Activated CD8-positive, alpha-beta memory T cell treated with anti-CD3 and anti-CD28 coated beads, Interleukin-2, amount 10 ng/mL, durations not matched to agents 7 days and 5 days (primary cell): ENCODE measurements at regions not wholly inside any gene's neighbourhood (a gene's known extent, or its start where the extent isn't known, plus 50 kb on each side); places are given as distances from the start of the nearest gene placed in this dataset.

Experiments used
- ATAC-seq: fragments of 150-1000 bp; cut with Tn5 transposase; one replicate; pipeline ENCODE4 v1.10.0; 2021; ENCODE audit warnings: moderate library complexity
- CTCF ChIA-PET: fragments of 350-600 bp; sonication (Branson Sonifier 250); formaldehyde crosslinking; loops from one replicate; lab custom pipeline; 2021; ENCODE audit warnings: antibody characterized with exemption; lab: Charles Lee
- DNase-seq: peaks from one replicate; pipeline ENCODE4 v3.0.0-alpha.2; 2020
- H3K27ac Mint-ChIP-seq: one replicate; pipeline ENCODE4 v1.8.0; 2021; ENCODE audit warnings: mild to moderate bottlenecking, mixed read lengths
- H3K27me3 Mint-ChIP-seq: one replicate; pipeline ENCODE4 v1.8.0; 2021; ENCODE audit warnings: mixed read lengths
- H3K36me3 Mint-ChIP-seq: one replicate; pipeline ENCODE4 v1.8.0; 2021; ENCODE audit warnings: mild to moderate bottlenecking, mixed read lengths
- H3K4me1 Mint-ChIP-seq: one replicate; pipeline ENCODE4 v1.8.0; 2021; ENCODE audit warnings: mixed read lengths
- H3K4me3 Mint-ChIP-seq: one replicate; pipeline ENCODE4 v1.8.0; 2021; ENCODE audit warnings: mild to moderate bottlenecking, moderate library complexity, mixed read lengths
- H3K9me3 Mint-ChIP-seq: one replicate; pipeline ENCODE4 v1.8.0; 2022; ENCODE audit warnings: low read depth, mixed read lengths

DNA sequence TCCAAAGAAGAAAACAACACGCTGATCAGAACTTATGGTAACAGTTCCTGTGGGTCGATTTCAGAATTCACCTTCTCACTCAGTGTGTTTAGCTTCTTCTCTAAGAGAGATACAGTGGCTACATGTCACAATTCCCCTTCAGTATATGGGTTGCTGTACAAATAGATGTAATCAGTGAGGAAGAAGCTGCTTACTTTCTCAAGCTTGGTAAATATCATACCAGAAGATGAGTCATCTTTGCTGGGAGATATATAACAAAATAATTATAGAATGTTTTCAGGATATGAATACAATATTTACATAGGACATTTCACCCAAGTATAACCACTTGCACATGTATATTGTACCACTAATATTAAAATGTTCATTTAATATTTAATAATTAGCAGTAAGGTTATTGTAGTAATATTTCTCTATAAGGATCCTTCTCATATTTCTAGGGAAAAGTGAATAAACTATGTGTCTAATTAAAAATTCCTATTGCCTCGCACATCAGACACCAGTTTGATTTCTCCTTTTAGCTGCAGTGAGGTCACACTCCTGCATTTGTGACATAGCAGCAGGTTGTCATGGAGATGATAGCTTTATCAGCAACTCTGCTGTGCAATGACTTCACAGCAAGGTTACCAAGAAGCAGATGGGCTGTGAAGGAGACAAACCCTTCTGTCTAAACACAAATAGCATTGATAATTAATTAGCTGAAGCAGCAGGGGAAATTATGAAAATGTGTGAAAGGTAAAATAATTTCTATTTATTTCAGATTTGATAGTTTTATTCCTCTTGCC lies 211.4 kb downstream of the TUSC7 start:
- Mint-ChIP-seq H3K4me3 (no peak overlapping the region), H3K36me3 (no peaks in the 10 kb centered on the region), H3K27me3 (no peaks in the 10 kb centered on the region), H3K9me3 (peaks cover 2% of the 10 kb centered on the region), H3K4me1 (no peaks in the 10 kb centered on the region), H3K27ac (no peak overlapping the region)
- CTCF ChIA-PET: no interaction called here
- DNase-seq: no peak
- no peak for ATAC-seq

DNA sequence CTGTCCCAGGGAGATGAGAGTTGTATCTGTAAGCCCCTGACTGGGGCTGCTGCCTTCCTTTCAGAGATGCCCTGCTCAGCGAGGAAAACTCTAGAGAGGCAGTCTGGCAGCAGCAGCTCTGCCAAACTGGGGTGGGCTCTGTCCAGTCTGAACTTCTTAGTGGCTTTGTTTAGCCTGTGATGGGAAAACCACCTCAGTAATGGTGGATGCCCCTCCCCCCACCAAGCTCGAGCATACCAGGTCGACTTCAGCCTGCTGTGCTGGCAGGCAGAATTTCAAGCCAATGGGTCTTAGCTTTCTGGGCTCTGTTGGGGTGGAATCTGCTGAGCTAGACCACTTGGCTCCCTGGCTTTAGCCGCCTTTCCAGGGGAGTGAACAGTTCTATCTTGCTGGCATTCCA lies 218.3 kb downstream of the TUSC7 start:
- H3K4me1 Mint-ChIP-seq: no peaks in the 10 kb centered on the region
- H3K27ac Mint-ChIP-seq: no peak overlapping the region
- no peaks in the 10 kb centered on the region for H3K27me3 Mint-ChIP-seq
- no peak overlapping the region for H3K4me3 Mint-ChIP-seq
- H3K9me3 Mint-ChIP-seq: no peaks in the 10 kb centered on the region
- DNase-seq (no peak), ATAC-seq (no peak)
- CTCF ChIA-PET: no interaction called here
- H3K36me3 Mint-ChIP-seq: no peaks in the 10 kb centered on the region

DNA sequence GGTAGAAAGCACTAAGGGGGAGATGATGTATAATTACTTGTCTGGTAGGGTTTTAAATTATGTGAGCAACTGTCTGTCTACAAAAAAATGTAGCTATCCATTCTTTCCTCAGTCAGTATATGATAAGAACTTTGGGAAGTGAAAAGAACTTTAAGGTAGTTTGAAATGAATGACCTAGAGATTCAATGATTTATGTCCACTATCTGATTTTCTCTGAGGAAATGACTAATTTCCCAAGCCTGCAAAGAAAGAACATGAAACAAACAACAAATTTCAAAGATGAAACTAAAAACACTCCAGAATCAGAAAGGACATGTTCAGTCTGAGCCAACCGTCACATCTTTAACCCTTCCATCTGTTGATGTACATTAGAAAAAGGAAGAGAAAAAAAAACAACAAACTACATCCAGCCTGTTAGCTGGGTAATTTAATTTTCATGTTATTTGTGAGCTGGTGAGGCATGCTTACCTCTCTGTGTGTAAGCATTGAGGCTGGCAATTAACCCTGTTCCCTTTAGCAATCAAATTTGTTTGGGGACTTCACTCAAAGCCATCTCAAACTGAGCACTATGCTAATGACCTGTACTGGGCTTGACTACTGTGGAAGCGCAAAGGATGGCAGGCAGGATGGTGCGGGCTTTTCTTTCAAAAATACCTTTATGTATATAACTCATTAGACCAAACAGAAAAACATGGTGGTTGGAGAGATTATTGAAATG lies 220.1 kb downstream of the TUSC7 start:
- no peak for ATAC-seq
- no peak overlapping the region for H3K4me3 Mint-ChIP-seq
- no peak overlapping the region for H3K27ac Mint-ChIP-seq
- no peaks in the 10 kb centered on the region for H3K9me3 Mint-ChIP-seq
- H3K36me3 Mint-ChIP-seq: no peaks in the 10 kb centered on the region
- DNase-seq: no peak
- no peaks in the 10 kb centered on the region for H3K27me3 Mint-ChIP-seq
- no peaks in the 10 kb centered on the region for H3K4me1 Mint-ChIP-seq
- CTCF ChIA-PET: interaction anchor here (0.6 kb wide), 1 partner anchor 10 kb away, joined by 3 read pairs; no protein-coding TSS in a partner anchor

DNA sequence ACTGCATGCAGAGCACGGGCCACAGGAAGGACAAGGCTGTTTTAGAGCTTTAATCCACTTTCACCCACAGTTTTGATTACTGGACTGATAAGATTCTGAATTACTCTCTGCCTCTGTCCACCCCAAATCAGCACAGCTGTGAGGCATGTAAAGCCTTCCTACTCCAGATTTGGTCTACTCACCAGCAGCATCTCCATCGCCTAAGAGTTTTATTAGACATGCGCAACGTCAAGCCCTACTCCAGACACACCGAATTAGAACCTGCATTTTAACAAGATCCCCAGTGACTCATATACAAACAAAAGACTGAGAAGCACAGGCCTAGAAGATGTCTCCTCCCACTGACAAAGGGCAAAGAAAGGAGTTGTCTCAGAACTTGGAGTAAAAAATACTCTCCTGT lies 221.2 kb downstream of the TUSC7 start:
- Mint-ChIP-seq H3K4me3 (no peak overlapping the region), H3K9me3 (peaks cover 2% of the 10 kb centered on the region), H3K4me1 (no peaks in the 10 kb centered on the region), H3K27me3 (no peaks in the 10 kb centered on the region), H3K36me3 (no peaks in the 10 kb centered on the region), H3K27ac (no peak overlapping the region)
- no peak for DNase-seq
- CTCF ChIA-PET: no interaction called here
- ATAC-seq: no peak

DNA sequence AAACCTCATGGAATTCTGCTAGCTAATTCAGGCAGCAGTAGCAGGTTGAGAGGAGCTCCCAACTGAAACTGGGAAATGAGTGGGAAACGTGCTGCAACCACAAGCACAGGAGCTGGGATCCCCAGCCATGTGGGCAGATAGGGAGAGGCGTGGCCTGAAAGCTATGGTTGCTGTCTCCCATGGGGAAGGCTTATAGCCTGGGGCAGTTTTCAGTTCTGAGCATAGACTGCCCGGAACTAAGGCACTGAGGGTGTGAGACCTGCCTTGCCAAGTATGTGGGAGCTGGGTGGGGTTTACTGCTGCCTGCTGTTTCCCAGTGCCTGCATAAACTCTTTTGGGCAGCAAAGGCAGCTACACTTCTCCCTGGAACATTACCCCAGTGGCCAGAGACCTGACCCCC lies 229.5 kb downstream of the TUSC7 start:
- Mint-ChIP-seq H3K4me3 (no peak overlapping the region), H3K27ac (no peak overlapping the region), H3K36me3 (no peaks in the 10 kb centered on the region), H3K9me3 (peaks cover 4% of the 10 kb centered on the region), H3K27me3 (no peaks in the 10 kb centered on the region), H3K4me1 (no peaks in the 10 kb centered on the region)
- ATAC-seq: no peak
- DNase-seq: no peak
- CTCF ChIA-PET: interaction anchor here (0.7 kb wide), 1 partner anchor 9 kb away, joined by 3 read pairs; no protein-coding TSS in a partner anchor

DNA sequence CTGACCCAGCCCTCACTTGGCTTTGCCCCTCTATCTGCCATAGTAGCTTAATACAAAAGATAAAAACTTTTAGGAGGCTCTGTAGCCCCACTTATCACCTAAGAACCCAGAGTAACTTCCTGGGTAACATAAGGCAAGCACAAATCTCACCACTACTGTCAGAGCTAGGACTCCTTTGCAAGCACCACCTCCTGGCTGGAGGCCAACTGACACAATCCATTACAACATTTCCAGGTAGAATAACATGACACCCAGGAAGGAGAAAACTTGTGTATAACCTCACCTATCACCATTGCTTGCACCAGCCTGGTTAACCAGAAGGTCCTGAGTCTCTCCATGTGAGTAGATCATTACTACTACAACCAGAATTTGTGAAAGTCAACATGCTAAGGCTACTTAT lies 230.0 kb downstream of the TUSC7 start:
- CTCF ChIA-PET: interaction anchor here (0.7 kb wide), 1 partner anchor 10 kb away, joined by 3 read pairs; no protein-coding TSS in a partner anchor
- H3K4me3 Mint-ChIP-seq: no peak overlapping the region
- no peaks in the 10 kb centered on the region for H3K36me3 Mint-ChIP-seq
- no peaks in the 10 kb centered on the region for H3K4me1 Mint-ChIP-seq
- H3K27ac Mint-ChIP-seq: no peak overlapping the region
- DNase-seq (no peak), ATAC-seq (no peak)
- no peaks in the 10 kb centered on the region for H3K27me3 Mint-ChIP-seq
- H3K9me3 Mint-ChIP-seq: peaks cover 4% of the 10 kb centered on the region

DNA sequence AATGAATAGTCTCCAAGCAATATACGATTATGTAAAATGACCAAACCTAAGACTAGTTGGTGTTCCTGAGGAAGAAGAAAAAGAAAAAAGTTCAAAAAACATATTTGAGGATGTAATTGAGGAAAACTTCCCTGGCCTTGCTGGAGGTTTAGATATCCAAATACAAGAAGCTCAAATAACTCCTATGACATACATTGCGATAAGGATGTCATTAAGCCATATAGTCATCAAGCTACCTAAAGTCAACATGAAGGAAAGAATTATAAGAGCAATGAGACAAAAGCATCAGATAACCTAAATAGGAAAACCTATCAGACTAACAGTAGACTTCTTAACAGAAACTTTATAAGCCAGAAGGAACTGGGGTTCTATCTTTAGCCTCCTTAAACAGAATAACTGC lies 231.1 kb downstream of the TUSC7 start:
- no peak for DNase-seq
- no peaks in the 10 kb centered on the region for H3K27me3 Mint-ChIP-seq
- H3K36me3 Mint-ChIP-seq: no peaks in the 10 kb centered on the region
- H3K27ac Mint-ChIP-seq: no peak overlapping the region
- H3K4me3 Mint-ChIP-seq: no peak overlapping the region
- H3K9me3 Mint-ChIP-seq: peaks cover 2% of the 10 kb centered on the region
- ATAC-seq: no peak
- CTCF ChIA-PET: no interaction called here
- no peaks in the 10 kb centered on the region for H3K4me1 Mint-ChIP-seq

DNA sequence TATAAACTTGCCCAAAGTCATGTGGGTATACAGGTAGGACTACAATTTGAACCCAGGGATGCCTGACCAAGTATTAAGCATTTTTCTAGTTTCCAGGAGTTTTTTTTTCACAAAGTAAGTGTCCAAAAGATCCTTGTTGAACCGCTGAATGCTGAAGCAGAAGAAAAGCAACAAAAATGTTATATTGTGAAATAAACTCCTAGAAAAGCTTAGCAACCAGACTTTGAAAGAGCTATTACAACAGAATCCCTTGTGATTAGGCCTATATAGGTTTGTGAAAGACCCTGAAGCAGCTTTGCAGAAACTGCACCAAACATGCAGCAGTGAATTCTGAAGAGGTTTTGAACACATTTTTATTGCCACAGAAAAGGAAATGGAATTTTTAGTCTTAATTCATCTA lies 236.8 kb downstream of the TUSC7 start:
- no peaks in the 10 kb centered on the region for H3K36me3 Mint-ChIP-seq
- CTCF ChIA-PET: no interaction called here
- no peak overlapping the region for H3K4me3 Mint-ChIP-seq
- H3K4me1 Mint-ChIP-seq: no peaks in the 10 kb centered on the region
- no peak for ATAC-seq
- no peak overlapping the region for H3K27ac Mint-ChIP-seq
- no peak for DNase-seq
- H3K9me3 Mint-ChIP-seq: peaks cover 2% of the 10 kb centered on the region
- H3K27me3 Mint-ChIP-seq: no peaks in the 10 kb centered on the region

DNA sequence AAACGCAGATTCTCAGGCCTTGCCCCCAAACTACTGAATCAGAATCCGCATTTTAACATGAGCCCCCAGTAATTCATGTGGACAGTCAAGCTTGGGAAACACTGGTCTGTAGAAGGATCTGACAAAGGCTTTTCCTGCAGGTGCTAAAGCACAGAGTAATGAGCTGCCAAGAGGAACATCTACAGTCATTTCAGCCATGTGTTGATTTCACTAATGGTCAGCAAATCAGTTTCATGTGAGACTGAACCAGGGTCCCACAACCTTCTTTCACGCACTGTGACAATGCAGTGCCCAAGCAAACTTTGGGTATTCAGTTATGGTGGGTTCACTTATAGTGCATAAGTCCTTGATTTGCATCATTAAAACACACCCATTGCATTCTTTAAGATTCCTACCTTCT lies 237.6 kb downstream of the TUSC7 start:
- no peak for DNase-seq
- Mint-ChIP-seq H3K4me1 (no peaks in the 10 kb centered on the region), H3K27me3 (no peaks in the 10 kb centered on the region), H3K9me3 (peaks cover 4% of the 10 kb centered on the region), H3K4me3 (no peak overlapping the region), H3K36me3 (no peaks in the 10 kb centered on the region), H3K27ac (no peak overlapping the region)
- CTCF ChIA-PET: no interaction called here
- no peak for ATAC-seq

- Mint-ChIP-seq H3K9me3 (peaks cover 2% of the 10 kb centered on the region), H3K4me1 (no peaks in the 10 kb centered on the region), H3K4me3 (no peak overlapping the region), H3K27ac (no peak overlapping the region), H3K27me3 (no peaks in the 10 kb centered on the region), H3K36me3 (no peaks in the 10 kb centered on the region)
- ATAC-seq (no peak), DNase-seq (no peak)
- CTCF ChIA-PET: no interaction called here
Measured at GRCh38 chr3:116947809-116948208, 238.2 kb downstream of the TUSC7 start.

DNA sequence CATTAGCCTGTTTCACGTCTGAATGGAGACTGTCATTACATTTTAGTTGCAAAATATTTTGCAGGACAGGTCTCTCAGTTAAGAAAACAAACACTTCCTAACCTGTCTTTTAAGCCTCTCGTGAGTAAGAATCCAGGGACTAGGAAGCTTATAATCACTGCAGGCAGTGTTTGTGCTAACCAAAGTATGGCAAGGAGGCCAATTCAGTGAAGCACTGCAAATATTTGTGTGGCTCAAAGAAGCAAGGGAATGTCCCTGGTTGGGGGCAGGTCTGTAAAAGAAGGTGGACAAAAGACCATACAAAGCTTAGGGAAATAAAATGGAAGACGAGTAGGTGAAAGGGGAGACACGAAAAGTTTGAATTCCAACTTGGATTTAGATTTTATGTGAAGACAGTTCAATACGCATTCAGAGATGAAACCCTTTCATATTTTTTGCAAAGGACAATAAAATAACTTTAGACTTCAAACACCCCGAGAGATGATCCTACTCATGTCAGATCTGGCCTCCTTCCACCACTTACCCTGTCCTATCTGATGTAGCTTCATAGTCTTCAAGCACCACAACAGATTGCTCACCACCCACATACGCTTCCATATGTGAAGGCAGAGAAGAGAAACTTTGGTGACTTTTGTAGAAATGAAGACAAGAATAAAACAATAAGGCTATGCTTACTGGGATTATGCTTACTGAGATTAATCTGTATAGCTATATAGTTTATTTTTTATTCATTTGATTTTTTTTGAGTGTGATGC lies 240.9 kb downstream of the TUSC7 start:
- H3K4me1 Mint-ChIP-seq: no peaks in the 10 kb centered on the region
- DNase-seq: no peak
- H3K36me3 Mint-ChIP-seq: no peaks in the 10 kb centered on the region
- no peak for ATAC-seq
- CTCF ChIA-PET: no interaction called here
- peaks cover 3% of the 10 kb centered on the region for H3K9me3 Mint-ChIP-seq
- H3K27me3 Mint-ChIP-seq: no peaks in the 10 kb centered on the region
- no peak overlapping the region for H3K27ac Mint-ChIP-seq
- no peak overlapping the region for H3K4me3 Mint-ChIP-seq

GRCh38 chr3:116951610-116952009 lies 242.0 kb downstream of the TUSC7 start:
- H3K4me3 Mint-ChIP-seq: no peak overlapping the region
- DNase-seq: no peak
- no peak overlapping the region for H3K27ac Mint-ChIP-seq
- H3K9me3 Mint-ChIP-seq: peaks cover 6% of the 10 kb centered on the region
- no peaks in the 10 kb centered on the region for H3K36me3 Mint-ChIP-seq
- H3K27me3 Mint-ChIP-seq: no peaks in the 10 kb centered on the region
- no peak for ATAC-seq
- CTCF ChIA-PET: no interaction called here
- H3K4me1 Mint-ChIP-seq: no peaks in the 10 kb centered on the region

- no peaks in the 10 kb centered on the region for H3K4me1 Mint-ChIP-seq
- no peak overlapping the region for H3K27ac Mint-ChIP-seq
- peaks cover 9% of the 10 kb centered on the region for H3K9me3 Mint-ChIP-seq
- H3K27me3 Mint-ChIP-seq: no peaks in the 10 kb centered on the region
- no peaks in the 10 kb centered on the region for H3K36me3 Mint-ChIP-seq
- ATAC-seq (no peak), DNase-seq (no peak)
- no peak overlapping the region for H3K4me3 Mint-ChIP-seq
- CTCF ChIA-PET: no interaction called here
Measured at GRCh38 chr3:116958291-116958690, 248.7 kb downstream of the TUSC7 start.
